Esophagus muscularis mucosa (tissue), 4 donors: ENCODE measurements at regions not wholly inside any gene's neighbourhood (a gene's known extent, or its start where the extent isn't known, plus 50 kb on each side); places are given as distances from the start of the nearest gene placed in this dataset.

Experiments used
- CTCF ChIP-seq, 3 experiments: fragments of 200-600 bp in 2 of 3; fragments of 450-650 bp in 1 of 3; sonication (generic) in 2 of 3; IDR thresholded peaks; one replicate each; pipeline ENCODE4 v1.5.1; 2017 to 2019; ENCODE audit warnings: antibody characterized with exemption in 3 of 3, mild to moderate bottlenecking in 2 of 3, moderate library complexity in 1 of 3
- EP300 ChIP-seq: sonication (generic); formaldehyde crosslinking; IDR thresholded peaks from one replicate; pipeline ENCODE4 v1.6.1; 2017; ENCODE audit warnings: antibody characterized with exemption
- POLR2A ChIP-seq: fragments of 450-650 bp; IDR thresholded peaks from one replicate; pipeline ENCODE4 v1.6.1; 2017; ENCODE audit warnings: antibody characterized with exemption, moderate library complexity, mild to moderate bottlenecking, low read depth
- POLR2AphosphoS5 ChIP-seq, 2 donors: sonication (generic); formaldehyde crosslinking; IDR thresholded peaks; one replicate each; pipeline ENCODE4 v1.6.1; 2017; ENCODE audit warnings: antibody characterized with exemption in 2 of 2

- no peak for TF ChIP-seq CTCF (IDR thresholded peaks at IDR 0.05)
- TF ChIP-seq POLR2A = no peak
- TF ChIP-seq POLR2AphosphoS5 (IDR thresholded peaks at IDR 0.05) = no peak
- TF ChIP-seq EP300 = no peak
Observed at GRCh38 chr20:22058746-22059145, 353.3 kb downstream of the PAX1 start.
